A549 (cell line): ENCODE measurements at regions not wholly inside any gene's neighbourhood (a gene's known extent, or its start where the extent isn't known, plus 50 kb on each side); places are given as distances from the start of the nearest gene placed in this dataset.

Experiments
- ATAC-seq, 2 experiments: fragments of 200-7000 bp in 1 of 2; fragments of >200 bp in 1 of 2; cut with Nextera tagmentation in 1 of 2; cut with Tn5 transposase in 1 of 2; 3 replicates each; pipeline versions ENCODE4 v1.8.0 to v1.9.1; 2018 to 2020; ENCODE audit warnings: mild to moderate bottlenecking in 1 of 2, moderate library complexity in 1 of 2
- CTCF ChIA-PET: fragments of 300-600 bp; sonication (Branson Sonifier 250); formaldehyde crosslinking; extraction: SDS; loops from one replicate; lab custom pipeline; 2021; ENCODE audit warnings: antibody characterized with exemption, inconsistent platforms; lab: Yijun Ruan, JAX
- POLR2A ChIA-PET: fragments of 350-600 bp; formaldehyde crosslinking; extraction: SDS; loops from one replicate; lab custom pipeline; 2021; ENCODE audit warnings: antibody characterized with exemption, inconsistent platforms; lab: Yijun Ruan, JAX
- DNase-seq, 2 experiments: peaks; one replicate each; pipeline versions ENCODE4 v3.0.0 to v3.0.0-alpha.2; 2011 to 2016; ENCODE audit warnings: low read depth in 1 of 2, low spot score in 1 of 2
- FAIRE-seq: peaks from 2 replicates; lab custom pipeline; 2011; peaks lifted over from hg19 to GRCh38; lab: Jason Lieb, UNC
- H3K27ac ChIP-seq, 2 experiments: fragments of >200 bp; sonication (Bioruptor Twin); formaldehyde crosslinking; 3 replicates each; pipeline ENCODE4 v1.5.1; 2016 to 2017
- H3K4me1 ChIP-seq: fragments of >200 bp; sonication (Bioruptor Twin); formaldehyde crosslinking; 3 replicates; pipeline ENCODE4 v1.6.1; 2016
- H3K4me2 ChIP-seq: fragments of >200 bp; sonication (Bioruptor Twin); formaldehyde crosslinking; 3 replicates; pipeline ENCODE4 v1.6.1; 2016
- H3K4me3 ChIP-seq: fragments of >200 bp; sonication (Bioruptor Twin); formaldehyde crosslinking; 3 replicates; pipeline ENCODE4 v1.5.1; 2016
- H3K9me3 ChIP-seq: fragments of >200 bp; sonication (Bioruptor Twin); formaldehyde crosslinking; 3 replicates; pipeline ENCODE4 v1.6.1; 2016
- ATOH8 ChIP-seq: fragments of 250-450 bp; sonication (Bioruptor Pico); IDR thresholded peaks from 2 replicates; pipeline ENCODE4 v1.5.0; 2020; ENCODE audit warnings: low read depth, mild to moderate bottlenecking, moderate library complexity
- EP300 ChIP-seq, 2 experiments: fragments of >200 bp; sonication (Bioruptor Twin); formaldehyde crosslinking; IDR thresholded peaks; 2 replicates in 1 of 2; 3 replicates in 1 of 2; pipeline ENCODE4 v1.6.1; 2016 to 2017
- GATA3 ChIP-seq: IDR thresholded peaks from 2 replicates; pipeline ENCODE4 v1.6.1; 2012; ENCODE audit warnings: borderline replicate concordance
- KDM5A ChIP-seq: fragments of 200-600 bp; sonication (generic); IDR thresholded peaks from 2 replicates; pipeline ENCODE4 v1.6.1; 2016; ENCODE audit warnings: antibody characterized with exemption, mild to moderate bottlenecking
- MAZ ChIP-seq: fragments of 150-350 bp; IDR thresholded peaks from 2 replicates; pipeline ENCODE4 v1.6.1; 2014; ENCODE audit warnings: antibody characterized with exemption, low read depth, low read length, borderline replicate concordance
- MYC ChIP-seq: IDR thresholded peaks from 2 replicates; pipeline ENCODE4 v1.6.1; 2012; ENCODE audit warnings: mild to moderate bottlenecking, inconsistent platforms, low read length, improper control_type of control experiment, borderline replicate concordance
- NPAS2 ChIP-seq: fragments of 250-450 bp; sonication (Bioruptor Pico); IDR thresholded peaks from 2 replicates; pipeline ENCODE4 v1.8.0; 2022; ENCODE audit warnings: mild to moderate bottlenecking, moderate library complexity, borderline replicate concordance
- PBX3 ChIP-seq: IDR thresholded peaks from 2 replicates; pipeline ENCODE4 v1.6.1; 2012
- PHF8 ChIP-seq: fragments of 200-600 bp; sonication (generic); IDR thresholded peaks from 2 replicates; pipeline ENCODE4 v1.6.1; 2016; ENCODE audit warnings: low read depth, mild to moderate bottlenecking, antibody characterized with exemption, moderate library complexity, borderline replicate concordance
- RARB ChIP-seq: fragments of 250-450 bp; sonication (Bioruptor Pico); IDR thresholded peaks from 2 replicates; pipeline ENCODE4 v1.8.0; 2021; ENCODE audit warnings: mild to moderate bottlenecking, moderate library complexity
- RCOR1 ChIP-seq: fragments of 150-350 bp; IDR thresholded peaks from 2 replicates; pipeline ENCODE4 v1.6.1; 2014; ENCODE audit warnings: antibody characterized with exemption, low read length, low read depth
- REST ChIP-seq: fragments of 200-600 bp; sonication (generic); IDR thresholded peaks from 2 replicates; pipeline ENCODE4 v1.6.1; 2016; ENCODE audit warnings: antibody characterized with exemption, mild to moderate bottlenecking, moderate library complexity
- SMC3 ChIP-seq: fragments of >200 bp; sonication (Bioruptor Twin); formaldehyde crosslinking; IDR thresholded peaks from 3 replicates; pipeline ENCODE4 v1.6.1; 2018; ENCODE audit warnings: inconsistent platforms
- TP53 ChIP-seq: fragments of 250-450 bp; sonication (Bioruptor Pico); IDR thresholded peaks from 2 replicates; pipeline ENCODE4 v1.5.0; 2021; ENCODE audit warnings: mild to moderate bottlenecking, moderate library complexity
- USF2 ChIP-seq: fragments of 450-650 bp; IDR thresholded peaks from 2 replicates; pipeline ENCODE4 v1.6.1; 2014; ENCODE audit warnings: antibody characterized with exemption
- ZC3H11A ChIP-seq: fragments of 450-650 bp; IDR thresholded peaks from 2 replicates; pipeline ENCODE4 v1.6.1; 2014; ENCODE audit warnings: antibody characterized with exemption, mild to moderate bottlenecking
- ZFP36 ChIP-seq: fragments of 450-650 bp; IDR thresholded peaks from 2 replicates; pipeline ENCODE4 v1.6.1; 2014; ENCODE audit warnings: borderline replicate concordance; ENCODE audit not compliant: partially characterized antibody
- ZNF302 ChIP-seq: fragments of 250-450 bp; sonication (Bioruptor Pico); IDR thresholded peaks from 2 replicates; pipeline ENCODE4 v1.9.0; 2021; ENCODE audit warnings: inconsistent platforms, mild to moderate bottlenecking, moderate library complexity
- WGBS: methylation state at CpG from one replicate; pipeline ENCODE4 v1.1.6; 2017; ENCODE audit errors: missing lambda C conversion rate; 5-methylcytosine and 5-hydroxymethylcytosine counted together

- TF ChIP-seq ATOH8 (CRISPR knock-in tag), result no peak
- TF ChIP-seq ZNF302 (CRISPR knock-in tag), result no peak
- no peak for TF ChIP-seq RARB (CRISPR knock-in tag)
These were observed 261.1 kb downstream of the FNDC1 start (continued) for GRCh38 chr6:159430323-159430722.

- Histone ChIP-seq H3K4me1 (no peaks in the 10 kb centered on the region), H3K27ac (no peak overlapping the region), H3K4me3 (no peak overlapping the region), H3K4me2 (no peak overlapping the region), H3K9me3 (peaks cover 14% of the 10 kb centered on the region; the same call in 2 of the 3 replicates)
- ATAC-seq (no peak), DNase-seq (no peak), FAIRE-seq (no peak)
- TF ChIP-seq KDM5A (no peak), EP300 (IDR thresholded peaks at IDR 0.05) (no peak), RCOR1 (no peak), MYC (no peak), NPAS2 (CRISPR knock-in tag) (no peak), SMC3 (no peak), ZFP36 (no peak), MAZ (no peak), ZC3H11A (no peak)
- ChIA-PET CTCF (no interaction called here), POLR2A (no interaction called here)
- 0% methylated on average over 2 of the region's 2 CpGs for WGBS
These were observed 260.2 kb downstream of the FNDC1 start for GRCh38 chr6:159429433-159429832.

- no peak overlapping the region for H3K4me3 ChIP-seq
- 0% methylated on average over 3 of the region's 3 CpGs for WGBS
- FAIRE-seq, result no peak
- CTCF ChIA-PET, result no interaction called here
- H3K4me1 ChIP-seq, result no peaks in the 10 kb centered on the region
- ATAC-seq, result no peak
- TF ChIP-seq REST (no peak), PBX3 (no peak), USF2 (no peak), TP53 (CRISPR knock-in tag) (no peak), GATA3 (no peak), PHF8 (no peak), ZC3H11A (no peak), SMC3 (no peak)
- DNase-seq, result no peak
- no peaks in the 10 kb centered on the region for H3K9me3 ChIP-seq
- no peak overlapping the region for H3K4me2 ChIP-seq
- POLR2A ChIA-PET, result no interaction called here
- no peak overlapping the region for H3K27ac ChIP-seq
These were observed 258.6 kb downstream of the FNDC1 start for GRCh38 chr6:159427771-159428170.
